ENCODE measurements at regions not wholly inside any gene's neighbourhood (a gene's known extent, or its start where the extent isn't known, plus 50 kb on each side); places are given as distances from the start of the nearest gene placed in this dataset.
"Not testable (repeated sequence)": the region's sequence is repeated elsewhere in the genome, so short reads cannot be mapped to it uniquely, and the experiment has no call there.

GRCh38 chr2:56831780-56832179 lies 648.0 kb downstream of the CCDC85A start:
- intact Hi-C loops (cut with DNase I): no loop called here
- no peaks in the 10 kb centered on the region for H3K9me3 ChIP-seq (replicated peaks in 1 of 3)
- H3K27me3 ChIP-seq: no peaks in the 10 kb centered on the region
- no peak overlapping the region for H3K4me3 ChIP-seq
- no peak for DNase-seq
- no peak overlapping the region for H3K27ac ChIP-seq
- 57 to 65% (median 59%) methylated on average over 1 of the region's 1 CpG for WGBS, 4 donors
- H3K36me3 ChIP-seq (replicated peaks in 1 of 2): no peaks in the 10 kb centered on the region
- H3K4me1 ChIP-seq (replicated peaks in 1 of 2): no peaks in the 10 kb centered on the region
- TF ChIP-seq CTCF (IDR thresholded peaks at IDR 0.05) (no peak), POLR2A (IDR thresholded peaks at IDR 0.05) (no peak)

GRCh38 chr2:56834686-56835085 lies 650.9 kb downstream of the CCDC85A start:
- H3K9me3 ChIP-seq (replicated peaks in 1 of 3): no peaks in the 10 kb centered on the region
- H3K36me3 ChIP-seq (replicated peaks in 1 of 2): no peaks in the 10 kb centered on the region
- intact Hi-C loops (cut with DNase I): no loop called here
- no peaks in the 10 kb centered on the region for H3K27me3 ChIP-seq
- H3K4me3 ChIP-seq: no peak overlapping the region
- no peak overlapping the region for H3K27ac ChIP-seq
- DNase-seq: no peak
- H3K4me1 ChIP-seq (replicated peaks in 1 of 2): no peaks in the 10 kb centered on the region
- no peak for TF ChIP-seq CTCF (IDR thresholded peaks at IDR 0.05)
- TF ChIP-seq POLR2A (IDR thresholded peaks at IDR 0.05): no peak
- WGBS, 4 donors: 59 to 70% (median 66%) methylated on average over 5 of the region's 5 CpGs

- H3K4me3 ChIP-seq; DNase-seq; H3K27me3 ChIP-seq; H3K4me1 ChIP-seq (replicated peaks in 1 of 2); H3K36me3 ChIP-seq (replicated peaks in 1 of 2); H3K27ac ChIP-seq; H3K9me3 ChIP-seq (replicated peaks in 1 of 3); intact Hi-C loops (cut with DNase I): not testable (repeated sequence)
These were observed 656.2 kb downstream of the CCDC85A start for GRCh38 chr2:56840009-56840408.

- Histone ChIP-seq H3K9me3 (replicated peaks in 1 of 3) (no peaks in the 10 kb centered on the region), H3K27me3 (no peaks in the 10 kb centered on the region), H3K36me3 (replicated peaks in 1 of 2) (no peaks in the 10 kb centered on the region), H3K4me1 (replicated peaks in 1 of 2) (no peaks in the 10 kb centered on the region), H3K4me3 (no peak overlapping the region), H3K27ac (no peak overlapping the region)
- DNase-seq: no peak
- intact Hi-C loops (cut with DNase I): no loop called here
- TF ChIP-seq CTCF (IDR thresholded peaks at IDR 0.05): no peak
- TF ChIP-seq POLR2A (IDR thresholded peaks at IDR 0.05): no peak
These were observed 677.2 kb downstream of the CCDC85A start for GRCh38 chr2:56860991-56861390.

GRCh38 chr2:56871644-56872043 lies 687.9 kb downstream of the CCDC85A start:
- no peaks in the 10 kb centered on the region for H3K36me3 ChIP-seq (replicated peaks in 1 of 2)
- 71 to 89% (median 82%) methylated on average over 1 of the region's 1 CpG for WGBS, 4 donors
- TF ChIP-seq CTCF (IDR thresholded peaks at IDR 0.05): no peak
- no peak for TF ChIP-seq POLR2A (IDR thresholded peaks at IDR 0.05)
- no peak overlapping the region for H3K4me3 ChIP-seq
- H3K4me1 ChIP-seq (replicated peaks in 1 of 2): no peaks in the 10 kb centered on the region
- intact Hi-C loops (cut with DNase I): no loop called here
- no peaks in the 10 kb centered on the region for H3K9me3 ChIP-seq (replicated peaks in 1 of 3)
- DNase-seq: no peak
- no peaks in the 10 kb centered on the region for H3K27me3 ChIP-seq
- no peak overlapping the region for H3K27ac ChIP-seq
